Fibroblast of skin of left quadriceps (primary cell): ENCODE measurements at regions not wholly inside any gene's neighbourhood (a gene's known extent, or its start where the extent isn't known, plus 50 kb on each side); places are given as distances from the start of the nearest gene placed in this dataset.

Experiments
- DNase-seq, 2 experiments: peaks; one replicate each; pipeline ENCODE4 v3.0.0-alpha.2; 2013; ENCODE audit warnings: low read depth in 2 of 2

DNA sequence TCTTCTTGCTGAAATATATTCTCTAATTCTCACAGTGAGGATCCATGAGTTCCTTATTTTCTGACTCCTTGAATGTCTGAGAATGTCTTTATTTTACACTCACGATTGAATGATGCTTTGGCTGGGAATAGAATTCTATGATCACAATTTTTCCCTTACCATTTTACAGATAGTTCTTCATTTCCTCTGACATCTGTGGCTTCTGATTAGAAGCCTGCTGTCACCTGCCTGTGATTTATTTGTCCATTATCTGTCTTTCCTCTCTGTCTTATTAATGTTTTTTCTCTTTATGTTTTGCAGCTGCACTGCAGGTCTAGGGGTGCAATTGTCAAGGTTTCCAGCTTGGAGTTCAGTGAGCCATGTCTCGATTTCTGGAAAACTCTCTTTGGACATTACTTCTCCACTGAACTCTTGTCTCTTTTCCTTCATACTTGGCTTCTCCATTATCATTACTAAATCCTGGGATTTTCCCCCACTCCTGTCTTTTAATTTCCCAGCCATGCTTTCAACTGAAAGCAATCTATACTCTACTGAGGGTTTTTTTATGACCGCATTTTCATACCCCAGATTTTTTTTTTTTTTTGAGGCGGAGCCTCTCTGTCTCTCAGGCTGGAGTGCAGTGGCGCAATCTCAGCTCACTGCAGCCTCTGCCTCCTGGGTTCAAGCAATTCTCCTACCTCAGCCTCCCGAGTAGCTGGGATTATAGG lies 85.8 kb upstream of the PRNP start:
- no peak for DNase-seq

DNA sequence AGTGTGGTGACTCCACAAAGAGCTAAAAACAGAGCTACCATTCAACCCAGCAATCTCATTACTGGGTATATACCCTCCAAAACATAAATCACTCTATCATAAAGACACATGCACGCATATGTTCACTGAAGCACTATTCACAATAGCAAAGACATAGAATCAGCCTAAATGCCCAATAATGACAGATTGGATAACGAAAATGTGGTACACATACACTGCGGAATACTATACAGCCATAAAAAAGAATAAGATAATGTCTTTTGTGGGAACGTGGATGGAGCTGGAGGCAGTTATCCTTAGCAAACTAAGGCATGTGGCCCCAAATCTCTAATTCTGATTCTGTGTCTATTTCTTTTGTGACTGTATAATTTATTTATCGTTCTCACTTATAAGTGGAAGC lies 89.0 kb upstream of the PRNP start:
- DNase-seq: no peak

DNA sequence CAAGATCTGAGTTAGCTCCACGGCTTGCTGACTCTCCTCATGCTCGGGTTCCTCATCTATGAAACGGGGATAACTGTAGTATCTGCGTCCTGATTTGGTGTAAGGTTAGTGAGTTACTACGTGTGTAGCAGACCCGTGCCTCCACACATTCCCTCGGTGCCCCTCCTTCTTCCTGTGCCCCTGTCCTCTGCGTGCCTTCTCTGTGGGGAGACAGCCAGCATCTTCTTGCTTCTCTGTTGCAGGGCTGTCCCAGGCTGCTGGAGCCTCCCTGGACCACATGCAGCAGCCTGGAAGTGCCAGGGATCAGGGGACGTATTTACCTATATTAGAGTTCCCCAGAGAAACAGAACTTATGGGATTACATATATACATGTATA lies 93.1 kb upstream of the PRNP start:
- no peak for DNase-seq

DNA sequence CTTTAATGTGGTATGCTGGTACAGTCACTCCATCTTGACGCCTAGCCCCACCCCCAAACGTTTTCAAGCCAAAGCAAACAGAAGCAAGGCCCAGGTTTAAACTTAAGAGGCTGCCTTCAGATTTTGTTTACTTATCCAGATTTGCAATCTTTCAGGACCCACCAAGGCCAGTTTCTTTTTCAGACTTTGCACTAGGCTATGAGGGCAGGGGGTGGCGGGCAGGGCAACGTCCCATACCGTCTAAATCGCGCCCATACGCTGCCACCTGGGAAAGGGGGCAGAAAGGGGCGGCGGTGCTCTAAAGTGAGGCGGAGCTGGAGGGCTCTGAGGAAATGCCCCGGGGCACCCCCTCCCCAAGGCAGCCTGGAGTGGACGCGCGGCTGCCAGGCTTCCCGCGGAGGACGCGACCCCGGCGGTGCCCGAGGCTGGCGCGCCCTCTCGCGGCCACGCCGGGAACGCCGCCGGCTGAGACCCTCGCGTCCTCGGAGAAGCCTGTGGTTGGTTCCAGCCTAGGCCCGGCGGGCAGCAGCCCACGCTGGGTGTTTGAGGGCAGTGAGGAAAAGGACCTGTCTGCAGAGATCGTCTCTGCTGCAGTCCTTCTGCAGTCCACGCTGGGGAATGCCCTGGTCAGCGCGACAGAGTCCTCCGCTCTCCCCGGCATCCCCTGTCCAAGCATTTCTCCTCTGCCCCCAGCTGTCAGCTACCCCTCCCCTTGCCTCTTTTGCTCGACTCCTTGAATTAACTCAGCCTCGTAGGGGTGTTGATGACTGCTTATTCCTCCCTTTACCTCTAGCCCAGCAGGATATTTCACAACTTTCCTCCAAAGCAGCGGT lies 93.7 kb upstream of the PRNP start:
- peak in 1 of 2 experiments; percentile 17 for DNase-seq

DNA sequence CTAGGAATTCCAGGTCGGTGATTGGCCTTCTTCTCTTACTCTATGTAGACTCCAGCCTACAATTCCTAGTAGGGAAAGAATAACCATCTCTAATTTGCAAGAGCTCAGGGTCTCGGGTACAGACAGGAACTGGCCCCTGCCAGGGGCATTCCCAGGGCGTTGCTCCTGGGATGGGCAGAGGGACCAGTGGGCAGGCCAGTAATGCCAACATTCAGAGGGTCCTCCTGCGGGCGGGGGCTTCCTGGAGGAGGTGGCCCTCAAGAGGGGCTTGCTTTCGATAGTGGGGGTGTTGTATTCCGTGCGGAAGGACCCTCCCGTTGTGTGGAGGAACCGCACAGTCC lies 94.3 kb upstream of the PRNP start:
- no peak for DNase-seq

DNA sequence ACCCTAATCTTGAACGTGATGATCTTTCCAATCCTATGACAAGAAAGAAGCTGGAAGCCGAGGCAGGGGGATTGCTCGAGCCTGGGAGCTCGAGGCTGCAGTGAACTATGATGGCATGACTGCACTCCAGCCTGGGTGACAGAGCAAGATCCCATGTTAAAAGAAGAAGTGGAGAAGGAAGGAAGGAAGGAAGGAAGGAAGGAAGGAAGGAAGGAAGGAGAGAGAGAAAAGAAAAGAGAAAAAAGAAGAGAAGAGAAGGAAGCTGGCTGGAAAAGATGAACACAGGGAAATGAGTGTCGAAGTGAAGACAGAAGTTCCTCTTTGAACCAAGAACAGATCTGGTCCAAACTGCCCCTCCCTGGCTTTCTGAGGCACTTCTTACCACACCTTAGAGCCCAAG lies 100.5 kb upstream of the PRNP start:
- no peak for DNase-seq

DNA sequence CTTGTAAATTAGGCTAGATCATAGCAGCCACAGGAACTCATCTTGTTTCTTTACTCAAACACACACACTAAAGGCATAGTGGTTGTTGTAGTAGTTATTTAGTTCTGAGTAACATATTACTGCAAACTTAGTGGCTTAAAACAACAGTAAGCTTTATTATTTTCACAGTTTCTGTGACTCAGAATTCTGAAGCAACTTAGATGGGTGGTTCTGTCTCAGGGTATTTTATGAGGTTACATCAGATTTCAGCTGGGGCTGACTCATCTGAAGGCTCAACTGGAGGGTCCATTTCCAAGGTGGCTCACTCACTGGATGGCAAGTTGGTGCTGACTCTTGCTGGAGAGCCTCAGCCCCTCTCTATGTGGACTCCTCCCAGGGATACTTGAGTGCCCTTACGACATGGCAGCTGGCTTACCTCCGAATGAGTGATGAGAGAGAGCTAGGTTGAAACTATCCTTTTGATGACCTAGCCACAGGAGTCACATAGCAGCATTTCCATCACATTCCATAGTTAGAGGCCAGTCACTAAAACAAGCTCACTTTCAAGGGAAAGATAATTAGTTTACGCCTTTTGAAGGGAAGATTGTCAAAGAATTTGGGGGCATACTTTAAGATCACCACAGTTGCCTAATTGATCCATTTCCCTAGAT lies 101.0 kb upstream of the PRNP start:
- no peak for DNase-seq

DNA sequence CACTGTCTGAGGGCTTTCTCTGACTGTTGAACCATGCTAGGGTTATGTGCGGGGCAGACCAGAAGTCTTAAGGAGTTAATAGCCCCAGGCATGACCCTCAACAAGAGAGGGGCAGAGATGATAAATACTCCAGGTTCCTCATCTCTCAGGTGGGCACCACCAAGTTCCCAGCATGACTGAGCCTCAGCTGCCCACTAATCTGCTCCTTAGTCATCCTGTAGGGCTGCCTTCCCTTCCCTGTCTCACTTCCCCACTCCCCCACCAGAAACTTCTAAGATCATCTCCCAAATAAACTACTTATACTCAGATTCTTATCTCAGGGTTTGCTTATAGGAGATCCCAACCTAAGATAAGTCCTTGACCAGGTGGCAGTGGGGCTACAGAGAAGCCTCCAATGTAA lies 101.7 kb upstream of the PRNP start:
- DNase-seq: no peak

DNA sequence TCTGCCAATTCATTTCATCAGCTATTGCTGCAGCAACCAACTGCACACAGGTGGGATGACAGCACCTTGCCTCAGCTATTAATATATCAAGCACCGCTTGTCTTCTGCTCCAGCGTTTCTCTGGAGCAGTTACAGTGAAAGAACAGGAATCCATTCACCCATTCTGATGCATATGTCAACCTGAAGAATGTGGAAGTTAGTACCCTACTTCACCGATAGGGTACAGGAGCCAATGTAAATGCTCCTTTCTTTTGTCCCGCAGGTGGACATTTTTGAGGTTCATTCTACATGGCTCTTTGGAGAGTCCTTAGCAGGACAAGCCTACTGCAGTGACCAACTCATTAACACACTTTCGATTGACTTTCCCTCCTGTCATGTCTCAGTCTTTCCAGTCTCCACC lies 104.4 kb upstream of the PRNP start:
- DNase-seq: no peak

DNA sequence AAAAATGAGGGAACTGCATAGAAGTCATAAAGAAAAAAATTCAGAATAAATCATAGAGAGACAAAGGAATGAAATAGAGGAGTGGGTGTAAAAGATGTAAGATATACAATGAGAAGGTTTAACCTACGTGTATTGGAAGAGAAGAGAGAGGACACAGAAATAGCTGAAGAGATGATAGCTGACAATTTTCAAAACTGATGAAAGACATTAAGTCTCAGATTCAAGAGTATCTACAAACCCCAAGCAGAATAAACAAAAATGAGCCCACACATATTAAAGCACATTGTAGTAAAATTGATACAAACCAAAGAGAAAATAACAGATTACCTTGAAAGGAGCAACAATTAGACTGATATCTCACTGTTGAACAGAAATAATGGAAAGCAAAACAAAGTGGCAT lies 107.9 kb upstream of the PRNP start:
- DNase-seq: no peak

DNA sequence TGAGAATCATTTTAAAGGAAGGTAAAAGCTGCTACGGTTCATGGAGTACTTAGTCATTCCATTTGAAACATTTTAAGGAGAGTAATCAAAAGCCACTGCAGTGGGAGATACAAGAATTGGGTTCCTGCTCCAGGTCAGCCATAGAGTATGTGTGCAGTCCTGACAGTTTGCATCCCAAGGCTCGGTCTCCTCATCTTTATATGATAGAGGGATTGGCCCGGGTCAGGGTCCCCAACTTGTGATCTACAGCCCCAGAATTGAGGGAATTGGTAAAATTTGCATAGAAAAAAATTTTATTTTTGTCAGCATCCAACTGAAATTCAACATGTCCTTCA lies 111.9 kb upstream of the PRNP start:
- no peak for DNase-seq

DNA sequence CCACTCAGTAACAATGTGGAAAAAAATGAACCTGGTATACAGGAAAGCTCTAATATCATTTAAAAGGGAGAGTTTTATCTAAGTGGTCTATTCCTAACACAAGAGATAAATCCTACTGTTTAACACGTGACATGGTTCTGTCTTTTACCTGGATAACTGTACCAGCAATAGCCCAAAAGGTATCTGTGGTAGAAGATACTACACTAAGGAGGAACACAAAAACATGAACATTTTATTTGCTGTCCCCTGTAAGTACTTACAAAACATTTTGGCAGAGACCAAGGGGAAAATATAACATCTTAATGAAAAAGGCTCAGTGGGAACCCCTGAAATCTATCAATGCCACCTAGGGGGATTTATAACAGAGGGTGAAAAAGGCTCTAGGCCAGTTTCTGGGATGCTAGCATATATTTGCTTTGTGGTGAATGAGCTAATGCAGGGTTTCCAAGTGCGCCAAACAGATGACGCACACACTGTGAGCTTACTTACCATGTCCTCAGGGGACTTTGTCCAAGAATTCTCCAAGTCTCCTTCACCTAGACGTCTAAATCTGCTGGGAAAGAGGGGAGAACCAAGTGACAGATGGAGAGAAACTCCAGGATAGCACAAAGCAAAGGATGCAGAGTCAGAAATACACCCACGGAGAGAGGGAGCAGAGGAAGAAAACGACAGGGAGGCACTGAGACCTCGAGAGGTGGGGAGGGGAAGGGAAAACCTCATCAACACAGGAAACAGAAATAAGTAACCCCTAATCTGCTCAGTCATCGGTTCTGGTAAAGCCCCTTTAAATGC lies 112.5 kb upstream of the PRNP start:
- DNase-seq: peak; percentile 86

DNA sequence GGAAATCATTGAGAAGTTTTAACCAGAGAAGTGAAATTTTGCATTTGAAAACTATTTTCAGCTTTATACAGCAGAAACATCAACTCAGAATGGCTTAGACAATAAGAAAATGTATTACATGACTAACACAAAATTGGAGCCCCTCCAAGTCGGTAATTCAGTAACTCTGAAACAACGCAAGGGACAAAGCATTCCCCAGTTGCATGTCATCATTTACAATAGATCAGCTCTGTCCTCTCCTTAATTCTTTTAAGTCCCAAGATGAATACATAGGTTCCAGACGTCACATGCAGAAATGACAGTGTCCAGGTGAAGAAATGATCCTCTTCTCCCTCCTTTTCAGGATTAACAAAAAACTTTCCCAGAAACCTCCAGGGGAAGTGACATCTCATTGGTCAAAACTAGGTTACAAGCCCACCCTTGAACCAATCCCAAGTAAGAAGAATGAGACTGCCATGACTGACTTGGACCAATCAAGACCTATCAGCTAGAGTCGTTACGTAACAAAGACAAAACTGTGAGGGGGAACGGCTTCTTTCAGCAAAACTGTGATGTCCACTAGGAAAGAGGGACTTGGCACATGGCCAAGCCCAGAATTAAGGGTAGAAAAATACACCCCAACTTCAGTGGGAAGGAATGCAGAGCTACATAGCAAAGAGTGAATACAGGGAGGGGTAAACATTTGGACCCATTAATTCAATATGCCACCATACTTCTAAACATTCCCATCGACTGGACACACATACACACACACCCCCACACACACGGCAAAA lies 114.3 kb upstream of the PRNP start:
- no peak for DNase-seq

DNA sequence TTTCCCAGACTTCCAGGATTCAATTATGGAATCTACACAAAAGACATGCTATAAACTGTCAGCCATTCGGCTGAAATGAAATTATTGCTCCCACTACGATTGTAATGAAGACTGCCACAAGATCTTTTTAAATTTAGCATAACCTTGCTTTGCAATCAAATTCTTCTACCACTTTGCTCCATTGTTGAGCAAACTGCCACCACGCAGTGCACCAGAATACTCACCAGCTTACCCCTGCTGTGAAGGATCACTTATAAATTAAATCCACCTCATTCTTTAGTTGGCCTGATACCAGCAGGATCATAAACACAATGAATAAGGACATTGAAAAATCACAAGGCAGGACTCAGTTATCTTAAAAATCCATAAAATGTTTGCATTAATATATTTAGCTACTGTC lies 116.4 kb upstream of the PRNP start:
- DNase-seq: no peak

DNA sequence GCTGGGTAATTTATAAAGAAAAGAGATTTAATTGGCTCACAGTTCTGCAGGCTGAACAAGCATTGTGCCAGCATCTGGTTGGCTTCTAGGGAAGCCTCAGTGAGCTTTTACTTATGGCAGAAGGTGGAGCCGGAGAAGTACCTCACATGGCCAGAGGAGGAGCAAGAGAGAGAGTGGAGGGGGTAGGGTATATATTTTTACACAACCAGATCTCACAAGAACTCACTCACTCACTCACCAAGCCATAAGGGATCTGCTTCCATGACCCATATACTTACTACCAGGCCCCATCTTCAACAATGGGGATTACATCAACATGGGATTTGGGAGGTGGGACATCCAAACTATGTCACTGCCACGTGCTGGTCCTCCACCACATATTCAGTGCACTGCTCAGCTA lies 117.2 kb upstream of the PRNP start:
- no peak for DNase-seq

DNA sequence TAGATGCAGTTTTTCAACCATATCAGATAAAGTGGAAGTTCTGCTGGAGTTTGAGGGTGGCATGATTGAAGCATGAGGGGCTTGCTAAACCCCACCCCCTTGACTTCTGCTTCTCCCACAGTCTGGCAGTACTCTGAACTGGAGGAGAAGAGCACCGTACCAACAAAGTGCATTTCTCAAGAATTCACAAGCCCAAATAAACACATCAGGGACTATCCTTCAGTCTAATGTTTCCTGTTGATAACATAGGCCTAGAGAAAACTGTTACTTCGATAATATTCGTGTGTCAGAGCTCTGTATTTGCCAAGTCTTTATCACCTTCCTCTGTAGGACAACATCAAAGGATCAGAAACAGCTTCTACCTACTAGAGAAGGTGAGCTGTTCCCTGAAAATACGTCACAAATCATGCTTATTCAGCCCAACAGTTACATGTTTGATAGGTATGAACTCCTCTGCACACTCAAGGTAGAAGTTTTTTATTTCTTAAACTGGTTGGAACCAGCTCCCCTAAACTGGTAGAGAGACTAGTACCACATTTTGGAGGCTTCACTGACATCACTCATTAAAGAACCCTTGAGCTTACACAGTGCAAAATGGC lies 117.8 kb upstream of the PRNP start:
- no peak for DNase-seq

DNA sequence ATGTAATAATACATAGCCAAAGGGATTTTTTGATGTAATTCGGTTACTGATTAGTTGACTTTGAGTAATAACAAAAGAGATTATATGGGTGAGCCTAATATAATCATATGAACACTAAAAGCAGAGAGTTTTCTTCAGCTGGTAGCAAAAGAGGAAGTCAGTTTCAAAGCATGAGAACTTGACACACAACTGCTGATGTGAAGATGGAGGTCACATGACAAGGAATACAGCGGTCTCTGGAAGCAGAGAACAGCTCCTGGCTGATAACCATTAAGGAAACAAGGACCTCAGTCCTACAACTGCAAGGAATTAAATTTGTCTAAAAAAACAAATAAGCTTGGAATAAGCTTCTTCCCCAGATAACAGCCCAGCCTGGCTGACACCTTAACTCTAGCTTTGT lies 119.1 kb upstream of the PRNP start:
- DNase-seq: no peak

DNA sequence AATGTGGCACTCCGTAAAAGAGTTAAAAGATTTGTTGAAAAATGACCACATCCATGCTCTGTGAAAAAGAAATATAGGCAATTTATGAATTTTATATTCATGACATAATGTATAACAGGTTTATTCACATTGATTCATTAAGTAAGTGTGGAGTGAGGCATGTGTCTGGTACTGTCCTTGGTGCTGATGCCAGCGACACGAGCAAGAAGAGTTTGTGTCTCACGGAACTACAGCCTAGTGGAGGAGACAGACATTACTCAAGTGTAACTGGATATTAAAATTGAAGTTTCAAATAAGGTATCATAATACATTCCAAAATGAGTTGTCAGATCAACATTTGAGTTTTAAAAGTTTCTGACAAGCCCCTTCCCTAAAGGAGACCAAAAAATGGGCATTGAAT lies 122.7 kb upstream of the PRNP start:
- DNase-seq: peak; percentile 56 to 58

DNA sequence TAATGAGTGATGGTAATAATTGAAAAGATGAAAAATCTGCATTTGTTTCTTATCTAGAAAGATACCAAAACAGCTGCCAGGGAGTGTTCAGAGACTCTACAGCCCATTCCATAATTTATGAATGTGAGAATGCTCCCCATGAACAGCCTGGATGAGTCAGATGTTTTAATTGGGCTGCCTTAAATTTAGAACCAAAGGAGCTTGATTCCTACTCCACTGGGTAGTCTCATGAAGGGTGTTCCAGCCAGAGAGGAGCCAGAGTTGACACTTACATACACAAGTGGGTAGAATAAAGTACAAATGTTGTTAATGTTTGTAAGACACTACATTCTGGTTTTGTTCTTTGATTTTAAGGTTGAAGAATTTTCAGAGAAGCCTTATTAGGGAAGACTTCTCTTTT lies 123.2 kb upstream of the PRNP start:
- DNase-seq: no peak

DNA sequence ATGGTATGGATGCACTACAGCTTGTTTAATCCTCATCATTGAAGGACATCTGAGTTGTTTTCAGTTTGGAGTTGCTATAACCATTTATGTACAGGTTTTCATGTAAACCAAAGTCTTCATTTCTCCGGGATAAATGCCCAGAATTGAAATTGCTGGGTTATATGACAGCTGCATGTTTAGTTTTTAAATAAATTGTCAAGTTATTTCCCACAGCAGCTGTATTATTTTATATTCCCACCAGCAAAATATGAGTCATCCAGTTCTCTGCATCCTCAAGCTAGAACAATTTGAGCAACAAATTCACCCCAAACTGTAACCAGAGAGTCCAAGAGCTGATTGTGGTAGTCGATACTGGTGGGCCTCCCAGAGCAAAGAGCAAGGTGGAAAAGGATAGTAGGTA lies 125.6 kb upstream of the PRNP start:
- DNase-seq: no peak

DNA sequence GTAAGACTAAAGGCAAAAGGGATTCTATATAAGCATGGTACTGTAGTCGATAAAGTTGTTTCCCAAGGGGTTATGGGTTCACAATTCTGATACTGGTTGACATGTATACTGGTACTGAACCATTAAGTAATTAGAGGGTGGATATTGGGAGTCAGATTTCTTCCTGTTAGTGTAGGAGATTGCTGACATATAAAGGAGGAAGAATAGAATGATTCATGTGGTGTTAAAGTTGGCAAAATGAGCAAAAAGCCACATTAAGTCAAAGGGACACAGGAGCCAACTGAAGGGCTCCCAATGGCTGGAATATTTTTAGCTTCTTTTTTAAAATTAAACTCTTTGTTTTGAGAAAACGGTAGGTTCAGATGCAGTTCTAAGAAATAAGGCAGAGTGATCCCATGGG lies 126.3 kb upstream of the PRNP start:
- no peak for DNase-seq
